Liver (tissue), 8 donors: ENCODE measurements at regions not wholly inside any gene's neighbourhood (a gene's known extent, or its start where the extent isn't known, plus 50 kb on each side); places are given as distances from the start of the nearest gene placed in this dataset.

ENCODE experiments used
- DNase-seq: peaks from one replicate; pipeline ENCODE4 v3.0.0-alpha.2; 2017; ENCODE audit warnings: low spot score
- H3K27ac ChIP-seq, 2 donors: one replicate each; pipeline ENCODE4 v1.7.0; 2013; ENCODE audit warnings: inconsistent platforms in 2 of 2, low read length in 2 of 2, control low read depth in 1 of 2, low read depth in 1 of 2, mild to moderate bottlenecking in 1 of 2
- H3K27me3 ChIP-seq, 4 donors: one replicate each; pipeline versions ENCODE4 v1.6.1 to v1.7.0; 2013; ENCODE audit warnings: low read length in 3 of 4, inconsistent platforms in 1 of 4, mild to moderate bottlenecking in 1 of 4, moderate library complexity in 1 of 4; ENCODE audit not compliant: control insufficient read depth in 4 of 4, insufficient read depth in 4 of 4
- H3K36me3 ChIP-seq, 4 donors: one replicate each; pipeline versions ENCODE4 v1.6.1 to v1.7.0; 2013; ENCODE audit warnings: low read length in 3 of 4, mild to moderate bottlenecking in 3 of 4, low read depth in 1 of 4, moderate library complexity in 1 of 4; ENCODE audit not compliant: control insufficient read depth in 4 of 4, insufficient read depth in 3 of 4
- H3K4me1 ChIP-seq, 4 donors: one replicate each; pipeline versions ENCODE4 v1.6.1 to v1.7.0; 2013; ENCODE audit warnings: low read length in 3 of 4, mild to moderate bottlenecking in 3 of 4, moderate library complexity in 1 of 4; ENCODE audit not compliant: control insufficient read depth in 4 of 4, insufficient read depth in 4 of 4
- H3K4me3 ChIP-seq, 3 donors: one replicate each; pipeline versions ENCODE4 v1.6.1 to v1.7.0; 2013; ENCODE audit warnings: low read length in 3 of 3, control low read depth in 1 of 3, low read depth in 1 of 3, mild to moderate bottlenecking in 1 of 3
- H3K9ac ChIP-seq, 2 donors: one replicate each; pipeline ENCODE4 v1.7.0; 2013; ENCODE audit warnings: low read length in 2 of 2, mild to moderate bottlenecking in 2 of 2, moderate library complexity in 2 of 2, control low read depth in 1 of 2, low read depth in 1 of 2
- H3K9me3 ChIP-seq, 4 donors: one replicate each; pipeline versions ENCODE4 v1.6.1 to v1.7.0; 2013; ENCODE audit warnings: low read length in 3 of 4; ENCODE audit not compliant: control insufficient read depth in 4 of 4
- EGR1 ChIP-seq, 2 donors: IDR thresholded peaks; 2 replicates each; pipeline ENCODE4 v1.6.1; 2016 to 2018; ENCODE audit warnings: antibody characterized with exemption in 2 of 2, low read depth in 2 of 2
- FOXA1 ChIP-seq: IDR thresholded peaks from 2 replicates; pipeline ENCODE4 v1.6.1; 2016; ENCODE audit warnings: antibody characterized with exemption
- FOXA2 ChIP-seq: IDR thresholded peaks from 2 replicates; pipeline ENCODE4 v1.6.1; 2016; ENCODE audit warnings: antibody characterized with exemption
- GABPA ChIP-seq, 2 donors: IDR thresholded peaks in 1 of 2; conservative IDR thresholded peaks in 1 of 2; 2 replicates each; pipeline ENCODE4 v1.6.1; 2016; ENCODE audit warnings: antibody characterized with exemption in 2 of 2, mild to moderate bottlenecking in 1 of 2, moderate library complexity in 1 of 2
- HNF4A ChIP-seq, 2 donors: conservative IDR thresholded peaks; 2 replicates each; pipeline ENCODE4 v1.6.1; 2016; ENCODE audit warnings: antibody characterized with exemption in 2 of 2, mild to moderate bottlenecking in 2 of 2
- HNF4G ChIP-seq: IDR thresholded peaks from 2 replicates; pipeline ENCODE4 v1.6.1; 2016; ENCODE audit warnings: antibody characterized with exemption
- JUND ChIP-seq, 2 donors: IDR thresholded peaks; 2 replicates each; pipeline ENCODE4 v1.6.1; 2016; ENCODE audit warnings: antibody characterized with exemption in 2 of 2
- NR2F2 ChIP-seq: IDR thresholded peaks from 2 replicates; pipeline ENCODE4 v1.6.1; 2016; ENCODE audit warnings: antibody characterized with exemption
- RAD21 ChIP-seq, 2 donors: IDR thresholded peaks; 2 replicates each; pipeline ENCODE4 v1.6.1; 2016; ENCODE audit warnings: antibody characterized with exemption in 2 of 2, mild to moderate bottlenecking in 2 of 2
- RXRA ChIP-seq, 2 donors: IDR thresholded peaks; 2 replicates each; pipeline ENCODE4 v1.6.1; 2017 to 2018; ENCODE audit warnings: antibody characterized with exemption in 2 of 2, mild to moderate bottlenecking in 1 of 2
- SP1 ChIP-seq: IDR thresholded peaks from 2 replicates; pipeline ENCODE4 v1.6.1; 2018; ENCODE audit warnings: antibody characterized with exemption, mild to moderate bottlenecking
- TAF1 ChIP-seq: conservative IDR thresholded peaks from 2 replicates; pipeline ENCODE4 v1.6.1; 2016; ENCODE audit warnings: antibody characterized with exemption, mild to moderate bottlenecking
- YY1 ChIP-seq: IDR thresholded peaks from 2 replicates; pipeline ENCODE4 v1.6.1; 2016; ENCODE audit warnings: antibody characterized with exemption, mild to moderate bottlenecking
- WGBS: extraction: QIAGEN DNeasy Blood & Tissue Kit; methylation state at CpG from one replicate; pipeline ENCODE4 v1.1.7; 2013; 5-methylcytosine and 5-hydroxymethylcytosine counted together
- TF ChIP-seq, protein P1 (sequence below): fragments of 150-350 bp; IDR thresholded peaks from 2 replicates; pipeline ENCODE4 v1.5.1; 2017; ENCODE audit warnings: improper control_type of control experiment, low read depth, low read length; ENCODE audit not compliant: missing input control
- TF ChIP-seq, protein P2 (sequence below): IDR thresholded peaks from 2 replicates; pipeline ENCODE4 v1.6.1; 2016; ENCODE audit warnings: antibody characterized with exemption
- TF ChIP-seq, protein P3 (sequence below): IDR thresholded peaks from 2 replicates; pipeline ENCODE4 v1.6.1; 2016; ENCODE audit warnings: antibody characterized with exemption, mild to moderate bottlenecking
- TF ChIP-seq, protein P4 (sequence below): IDR thresholded peaks from 2 replicates; pipeline ENCODE4 v1.6.1; 2016; ENCODE audit warnings: antibody characterized with exemption
- TF ChIP-seq, protein P5 (sequence below): IDR thresholded peaks from 2 replicates; pipeline ENCODE4 v1.6.1; 2016; ENCODE audit warnings: antibody characterized with exemption
- donor health status: healthy.
- donor health status: healthy.
- donor health status: healthy.
- donor health status: healthy.
- donor health status: healthy.

DNA sequence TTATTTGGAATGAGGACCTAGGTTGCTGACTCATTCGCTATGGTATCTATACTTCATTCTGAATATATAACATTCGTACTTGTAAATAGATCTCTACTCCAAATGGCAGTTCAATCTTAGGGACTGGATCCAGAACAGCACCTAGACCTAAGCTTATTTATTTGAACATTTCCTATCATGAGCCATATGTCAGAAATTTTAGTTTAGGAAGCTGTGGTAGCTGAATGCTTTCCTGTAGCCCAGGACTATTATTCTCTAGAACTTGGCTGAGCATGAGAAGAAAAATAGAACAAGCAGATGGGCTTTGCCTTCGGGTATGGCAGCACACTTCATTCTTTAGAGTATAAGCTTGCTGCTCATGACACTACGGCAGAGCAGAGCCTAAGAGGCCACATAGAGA is 1114.4 kb upstream of the B3GALT2 start:
- Histone ChIP-seq H3K36me3 (no peaks in the 10 kb centered on the region), H3K9me3 (no peaks in the 10 kb centered on the region), H3K27ac (no peak overlapping the region), H3K9ac (no peak overlapping the region), H3K27me3 (no peaks in the 10 kb centered on the region), H3K4me1 (no peaks in the 10 kb centered on the region), H3K4me3 (no peak overlapping the region)
- DNase-seq = no peak
- whole genome bisulfite sequencing = 83% methylated on average over 4 of the region's 4 CpGs
- TF ChIP-seq RXRA (IDR thresholded peaks at IDR 0.05) = no peak
- no peak for TF ChIP-seq HNF4G
- no peak for TF ChIP-seq FOXA2
- no peak for TF ChIP-seq HNF4A (conservative IDR thresholded peaks at IDR 0.05)

DNA sequence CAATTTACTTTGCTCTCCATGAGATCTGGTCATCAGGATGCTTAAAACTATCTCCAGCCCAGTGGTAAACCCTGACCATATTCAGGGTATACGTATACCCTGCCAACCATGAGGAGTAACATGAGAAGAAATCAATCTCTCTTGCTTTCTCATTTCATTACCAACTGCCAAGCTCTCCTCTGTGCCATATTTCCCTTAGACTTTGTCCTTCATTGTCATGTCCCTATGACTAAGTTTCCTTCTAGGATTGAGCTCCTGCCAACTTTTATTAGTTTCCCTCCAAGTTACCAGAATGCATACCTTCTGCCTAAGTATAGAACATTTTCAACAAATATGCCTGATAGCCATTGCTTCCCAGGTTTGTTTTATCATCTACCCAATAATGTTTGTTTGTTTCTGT is 1113.9 kb upstream of the B3GALT2 start:
- Histone ChIP-seq H3K36me3 (no peaks in the 10 kb centered on the region), H3K9me3 (no peaks in the 10 kb centered on the region), H3K27ac (no peak overlapping the region), H3K9ac (no peak overlapping the region), H3K4me1 (no peaks in the 10 kb centered on the region), H3K4me3 (no peak overlapping the region), H3K27me3 (no peaks in the 10 kb centered on the region)
- WGBS = 48% methylated on average over 1 of the region's 1 CpG
- no peak for DNase-seq
- TF ChIP-seq GABPA (IDR thresholded peaks at IDR 0.05 in 1 of 2, conservative IDR thresholded peaks at IDR 0.05 in 1 of 2) (no peak), SP1 (no peak), YY1 (no peak), NR2F2 (no peak)
- TF ChIP-seq, protein P1, sequence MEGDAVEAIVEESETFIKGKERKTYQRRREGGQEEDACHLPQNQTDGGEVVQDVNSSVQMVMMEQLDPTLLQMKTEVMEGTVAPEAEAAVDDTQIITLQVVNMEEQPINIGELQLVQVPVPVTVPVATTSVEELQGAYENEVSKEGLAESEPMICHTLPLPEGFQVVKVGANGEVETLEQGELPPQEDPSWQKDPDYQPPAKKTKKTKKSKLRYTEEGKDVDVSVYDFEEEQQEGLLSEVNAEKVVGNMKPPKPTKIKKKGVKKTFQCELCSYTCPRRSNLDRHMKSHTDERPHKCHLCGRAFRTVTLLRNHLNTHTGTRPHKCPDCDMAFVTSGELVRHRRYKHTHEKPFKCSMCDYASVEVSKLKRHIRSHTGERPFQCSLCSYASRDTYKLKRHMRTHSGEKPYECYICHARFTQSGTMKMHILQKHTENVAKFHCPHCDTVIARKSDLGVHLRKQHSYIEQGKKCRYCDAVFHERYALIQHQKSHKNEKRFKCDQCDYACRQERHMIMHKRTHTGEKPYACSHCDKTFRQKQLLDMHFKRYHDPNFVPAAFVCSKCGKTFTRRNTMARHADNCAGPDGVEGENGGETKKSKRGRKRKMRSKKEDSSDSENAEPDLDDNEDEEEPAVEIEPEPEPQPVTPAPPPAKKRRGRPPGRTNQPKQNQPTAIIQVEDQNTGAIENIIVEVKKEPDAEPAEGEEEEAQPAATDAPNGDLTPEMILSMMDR = no peak

DNA sequence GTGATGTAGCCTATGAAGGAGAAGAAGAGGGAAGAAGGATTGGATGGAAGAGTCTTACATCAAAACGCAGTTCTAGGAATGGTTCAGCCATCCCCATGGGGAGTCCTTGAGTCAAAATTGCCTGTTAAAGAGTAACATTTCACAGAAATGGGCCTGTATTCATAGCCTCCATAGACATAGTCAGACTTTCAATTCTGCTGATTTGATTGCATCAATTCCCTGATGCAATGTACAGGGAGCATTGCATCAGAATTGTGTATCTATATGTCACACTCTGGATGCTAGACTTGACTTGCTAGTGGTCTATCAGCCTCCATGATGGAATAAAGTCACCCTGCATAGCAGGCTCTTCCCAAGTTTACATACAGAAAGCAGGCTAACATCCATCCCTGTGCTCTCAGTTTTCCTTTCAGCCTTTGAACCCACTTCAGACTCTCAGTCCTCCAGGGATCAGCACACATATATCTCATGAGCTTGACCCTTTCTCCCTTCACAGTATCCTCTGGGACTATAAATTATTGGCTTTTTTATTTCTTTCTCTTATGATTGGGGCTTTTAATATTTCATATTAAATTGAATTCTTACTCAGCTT is 1111.7 kb upstream of the B3GALT2 start:
- WGBS = 86% methylated on average over 1 of the region's 1 CpG

More for the DNA sequence above, 1111.7 kb upstream of the B3GALT2 start:
- H3K4me1 ChIP-seq = no peaks in the 10 kb centered on the region
- no peak for DNase-seq
- no peak overlapping the region for H3K9ac ChIP-seq
- H3K4me3 ChIP-seq = no peak overlapping the region
- H3K27ac ChIP-seq = no peak overlapping the region
- H3K27me3 ChIP-seq = no peaks in the 10 kb centered on the region
- no peaks in the 10 kb centered on the region for H3K9me3 ChIP-seq
- H3K36me3 ChIP-seq = no peaks in the 10 kb centered on the region
- TF ChIP-seq FOXA1 (no peak), JUND (IDR thresholded peaks at IDR 0.05) (no peak), TAF1 (no peak), RAD21 (IDR thresholded peaks at IDR 0.05) (no peak), SP1 (no peak), EGR1 (IDR thresholded peaks at IDR 0.05; ENCODE audit: low read depth in 2 of 2) (no peak), HNF4A (conservative IDR thresholded peaks at IDR 0.05) (no peak), RXRA (IDR thresholded peaks at IDR 0.05) (no peak), HNF4G (no peak), GABPA (IDR thresholded peaks at IDR 0.05 in 1 of 2, conservative IDR thresholded peaks at IDR 0.05 in 1 of 2) (no peak)
- TF ChIP-seq, protein P1 = no peak
- TF ChIP-seq, protein P2, sequence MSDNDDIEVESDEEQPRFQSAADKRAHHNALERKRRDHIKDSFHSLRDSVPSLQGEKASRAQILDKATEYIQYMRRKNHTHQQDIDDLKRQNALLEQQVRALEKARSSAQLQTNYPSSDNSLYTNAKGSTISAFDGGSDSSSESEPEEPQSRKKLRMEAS = no peak
- TF ChIP-seq, protein P3, sequence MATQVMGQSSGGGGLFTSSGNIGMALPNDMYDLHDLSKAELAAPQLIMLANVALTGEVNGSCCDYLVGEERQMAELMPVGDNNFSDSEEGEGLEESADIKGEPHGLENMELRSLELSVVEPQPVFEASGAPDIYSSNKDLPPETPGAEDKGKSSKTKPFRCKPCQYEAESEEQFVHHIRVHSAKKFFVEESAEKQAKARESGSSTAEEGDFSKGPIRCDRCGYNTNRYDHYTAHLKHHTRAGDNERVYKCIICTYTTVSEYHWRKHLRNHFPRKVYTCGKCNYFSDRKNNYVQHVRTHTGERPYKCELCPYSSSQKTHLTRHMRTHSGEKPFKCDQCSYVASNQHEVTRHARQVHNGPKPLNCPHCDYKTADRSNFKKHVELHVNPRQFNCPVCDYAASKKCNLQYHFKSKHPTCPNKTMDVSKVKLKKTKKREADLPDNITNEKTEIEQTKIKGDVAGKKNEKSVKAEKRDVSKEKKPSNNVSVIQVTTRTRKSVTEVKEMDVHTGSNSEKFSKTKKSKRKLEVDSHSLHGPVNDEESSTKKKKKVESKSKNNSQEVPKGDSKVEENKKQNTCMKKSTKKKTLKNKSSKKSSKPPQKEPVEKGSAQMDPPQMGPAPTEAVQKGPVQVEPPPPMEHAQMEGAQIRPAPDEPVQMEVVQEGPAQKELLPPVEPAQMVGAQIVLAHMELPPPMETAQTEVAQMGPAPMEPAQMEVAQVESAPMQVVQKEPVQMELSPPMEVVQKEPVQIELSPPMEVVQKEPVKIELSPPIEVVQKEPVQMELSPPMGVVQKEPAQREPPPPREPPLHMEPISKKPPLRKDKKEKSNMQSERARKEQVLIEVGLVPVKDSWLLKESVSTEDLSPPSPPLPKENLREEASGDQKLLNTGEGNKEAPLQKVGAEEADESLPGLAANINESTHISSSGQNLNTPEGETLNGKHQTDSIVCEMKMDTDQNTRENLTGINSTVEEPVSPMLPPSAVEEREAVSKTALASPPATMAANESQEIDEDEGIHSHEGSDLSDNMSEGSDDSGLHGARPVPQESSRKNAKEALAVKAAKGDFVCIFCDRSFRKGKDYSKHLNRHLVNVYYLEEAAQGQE = no peak
- TF ChIP-seq, protein P4, sequence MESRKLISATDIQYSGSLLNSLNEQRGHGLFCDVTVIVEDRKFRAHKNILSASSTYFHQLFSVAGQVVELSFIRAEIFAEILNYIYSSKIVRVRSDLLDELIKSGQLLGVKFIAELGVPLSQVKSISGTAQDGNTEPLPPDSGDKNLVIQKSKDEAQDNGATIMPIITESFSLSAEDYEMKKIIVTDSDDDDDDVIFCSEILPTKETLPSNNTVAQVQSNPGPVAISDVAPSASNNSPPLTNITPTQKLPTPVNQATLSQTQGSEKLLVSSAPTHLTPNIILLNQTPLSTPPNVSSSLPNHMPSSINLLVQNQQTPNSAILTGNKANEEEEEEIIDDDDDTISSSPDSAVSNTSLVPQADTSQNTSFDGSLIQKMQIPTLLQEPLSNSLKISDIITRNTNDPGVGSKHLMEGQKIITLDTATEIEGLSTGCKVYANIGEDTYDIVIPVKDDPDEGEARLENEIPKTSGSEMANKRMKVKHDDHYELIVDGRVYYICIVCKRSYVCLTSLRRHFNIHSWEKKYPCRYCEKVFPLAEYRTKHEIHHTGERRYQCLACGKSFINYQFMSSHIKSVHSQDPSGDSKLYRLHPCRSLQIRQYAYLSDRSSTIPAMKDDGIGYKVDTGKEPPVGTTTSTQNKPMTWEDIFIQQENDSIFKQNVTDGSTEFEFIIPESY = no peak
- TF ChIP-seq, protein P5, sequence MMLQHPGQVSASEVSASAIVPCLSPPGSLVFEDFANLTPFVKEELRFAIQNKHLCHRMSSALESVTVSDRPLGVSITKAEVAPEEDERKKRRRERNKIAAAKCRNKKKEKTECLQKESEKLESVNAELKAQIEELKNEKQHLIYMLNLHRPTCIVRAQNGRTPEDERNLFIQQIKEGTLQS = no peak
